ENCODE measurements at regions not wholly inside any gene's neighbourhood (a gene's known extent, or its start where the extent isn't known, plus 50 kb on each side); places are given as distances from the start of the nearest gene placed in this dataset.
"Not testable (repeated sequence)": the region's sequence is repeated elsewhere in the genome, so short reads cannot be mapped to it uniquely, and the experiment has no call there.

DNA sequence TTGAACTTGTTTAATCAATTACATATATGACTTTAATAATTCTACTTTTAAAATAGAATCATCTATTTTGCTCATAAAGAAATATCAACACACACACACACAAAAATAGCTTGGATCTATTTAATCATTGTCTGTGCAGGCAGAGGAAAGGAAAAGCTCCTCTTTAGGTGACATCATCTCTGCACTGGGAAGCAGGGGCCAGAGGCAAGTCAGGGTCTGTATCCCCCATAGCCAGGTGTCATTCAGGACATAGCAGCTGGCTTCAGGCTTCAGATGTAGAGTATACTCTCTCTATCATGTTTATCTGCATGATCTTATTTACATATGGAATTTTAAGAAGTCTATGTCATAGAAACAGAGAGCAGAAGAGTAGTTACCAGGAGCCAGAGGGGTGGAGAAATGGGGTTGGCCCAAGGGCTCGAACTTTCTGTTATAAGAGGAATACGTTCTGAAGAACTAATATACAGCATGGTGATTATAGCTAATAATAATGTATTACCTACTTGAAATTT is 110.4 kb upstream of the LDB2 start:
- no peak for DNase-seq (ENCODE audit: low read depth)

DNA sequence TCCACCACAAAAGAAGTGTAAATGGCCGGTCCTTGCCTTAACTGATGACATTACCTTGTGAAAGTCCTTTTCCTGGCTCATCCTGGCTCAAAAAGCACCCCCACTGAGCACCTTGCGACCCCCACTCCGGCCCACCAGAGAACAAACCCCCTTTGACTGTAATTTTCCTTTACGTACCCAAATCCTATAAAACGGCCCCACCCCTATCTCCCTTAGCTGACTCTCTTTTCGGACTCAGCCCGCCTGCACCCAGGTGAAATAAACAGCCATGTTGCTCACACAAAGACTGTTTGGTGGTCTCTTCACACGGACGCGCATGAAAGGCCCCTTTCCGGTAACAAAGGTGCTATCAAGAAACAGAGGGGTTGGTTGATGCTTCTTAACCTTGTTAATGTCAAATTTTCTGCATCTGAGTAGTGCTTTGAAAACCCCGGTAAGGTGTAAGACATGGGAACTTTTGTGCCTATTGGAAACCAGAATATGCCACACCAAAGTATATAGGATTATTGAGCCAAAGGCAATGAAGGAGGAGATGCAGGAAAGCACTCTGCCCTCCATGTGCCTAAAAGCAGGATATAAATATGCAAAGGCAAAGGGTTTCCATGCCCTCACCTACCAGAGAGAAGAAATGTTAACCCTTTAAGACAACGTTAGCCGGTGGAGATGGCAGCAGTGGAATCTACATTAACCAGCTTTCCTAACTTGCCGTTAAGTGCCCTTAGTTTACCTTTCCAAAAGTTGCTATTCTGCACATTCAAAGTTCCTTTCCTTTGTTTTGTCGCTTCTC is 105.4 kb upstream of the LDB2 start:
- DNase-seq (ENCODE audit: low read depth), result not testable (repeated sequence)

DNA sequence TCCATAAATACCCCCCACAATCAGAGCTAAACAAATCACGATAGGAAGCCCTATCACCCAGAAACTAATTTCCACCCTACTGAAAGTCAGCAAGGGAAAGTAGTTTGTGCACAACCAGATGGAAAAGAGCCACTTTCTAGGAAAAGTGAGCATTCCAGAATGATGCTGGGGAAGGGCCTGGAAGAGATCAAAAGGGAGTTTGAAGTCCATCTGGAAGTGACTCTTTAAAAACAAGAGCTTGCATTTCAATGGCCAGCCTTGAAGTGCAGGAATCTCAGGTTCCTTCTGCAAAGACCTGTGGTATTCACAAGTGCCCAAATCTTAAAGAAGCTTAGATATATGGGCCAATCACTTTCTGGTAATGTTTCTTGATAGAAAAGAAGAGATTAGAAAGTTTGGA is 97.0 kb upstream of the LDB2 start:
- no peak for DNase-seq (ENCODE audit: low read depth)

DNA sequence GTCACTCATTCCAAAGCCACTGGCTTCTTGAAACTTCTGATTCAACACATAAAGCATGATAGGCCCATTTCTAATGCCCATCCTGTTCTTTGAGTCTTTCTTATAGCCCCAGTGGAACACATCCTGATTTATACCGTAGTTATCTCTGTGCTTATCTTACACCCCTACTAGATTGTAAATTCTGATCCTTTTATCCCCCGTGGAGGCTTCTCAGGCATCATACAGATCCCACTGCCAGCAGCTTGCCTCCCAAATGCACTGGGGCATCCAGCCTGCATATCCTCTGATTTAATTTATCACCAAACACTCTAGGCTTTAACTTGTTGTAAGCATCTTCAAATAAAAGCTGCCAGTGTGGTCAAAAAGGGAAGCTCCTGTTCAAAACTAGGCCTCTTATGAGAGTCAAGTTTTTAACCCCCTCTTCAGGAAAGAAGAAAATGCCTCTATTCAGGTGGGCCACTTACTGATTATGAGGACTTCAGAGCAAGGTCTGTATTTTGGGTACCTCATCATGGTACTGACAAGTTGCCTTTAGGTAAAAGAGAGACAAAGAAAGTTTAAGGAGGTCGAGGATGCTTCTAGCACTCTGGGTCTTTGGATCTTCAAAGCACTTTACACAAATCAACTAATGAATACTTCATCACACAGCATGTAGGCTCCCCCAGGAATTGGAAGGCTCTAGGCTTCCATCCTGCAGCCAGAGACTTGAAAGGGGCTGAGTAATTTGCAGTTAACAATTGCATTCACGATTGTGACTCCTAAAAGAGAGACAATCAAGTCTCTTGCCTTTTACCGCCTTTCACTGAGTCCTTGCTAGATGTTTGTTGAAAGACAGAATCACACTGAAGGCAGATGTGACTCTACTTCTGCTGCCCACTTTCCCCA is 95.8 kb upstream of the LDB2 start:
- no peak for DNase-seq (ENCODE audit: low read depth)

DNA sequence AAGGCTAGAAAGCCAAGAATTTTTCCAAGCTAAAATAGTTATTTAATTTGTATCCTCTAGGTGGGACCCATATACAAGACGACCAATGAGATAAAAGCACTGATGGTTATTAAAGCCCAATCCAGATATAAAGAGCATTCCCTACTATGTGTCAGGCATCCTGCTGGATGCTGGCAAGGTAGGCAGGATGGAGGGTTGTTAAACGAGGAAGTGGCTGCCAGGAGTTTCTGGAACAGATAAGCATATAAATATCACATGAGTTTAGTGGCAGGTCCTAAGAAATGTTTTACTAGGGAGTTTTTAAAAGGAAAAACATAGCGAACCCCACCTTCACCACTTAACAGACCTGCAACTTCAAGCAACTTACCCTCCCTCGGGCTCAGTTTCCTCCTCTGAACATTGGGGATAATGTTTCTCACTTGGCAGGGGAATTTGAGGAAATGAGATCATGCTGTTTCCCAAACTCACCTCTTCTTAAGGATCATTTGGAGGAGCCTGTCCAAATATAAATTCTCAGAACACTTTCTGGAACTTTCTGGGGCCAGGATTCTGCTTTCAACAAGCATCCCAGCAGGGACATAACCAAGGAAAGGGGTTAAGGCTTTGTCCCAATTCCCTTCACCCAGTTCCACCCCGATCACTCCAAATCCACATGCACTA is 94.3 kb upstream of the LDB2 start:
- DNase-seq (ENCODE audit: low read depth), result no peak

GRCh38 chr4:16991450-16991849 is 93.0 kb upstream of the LDB2 start:
- no peak for DNase-seq (ENCODE audit: low read depth)

GRCh38 chr4:16989371-16989770 is 90.9 kb upstream of the LDB2 start:
- no peak for DNase-seq (ENCODE audit: low read depth)

GRCh38 chr4:16988814-16989213 is 90.4 kb upstream of the LDB2 start:
- DNase-seq (ENCODE audit: low read depth), result no peak

DNA sequence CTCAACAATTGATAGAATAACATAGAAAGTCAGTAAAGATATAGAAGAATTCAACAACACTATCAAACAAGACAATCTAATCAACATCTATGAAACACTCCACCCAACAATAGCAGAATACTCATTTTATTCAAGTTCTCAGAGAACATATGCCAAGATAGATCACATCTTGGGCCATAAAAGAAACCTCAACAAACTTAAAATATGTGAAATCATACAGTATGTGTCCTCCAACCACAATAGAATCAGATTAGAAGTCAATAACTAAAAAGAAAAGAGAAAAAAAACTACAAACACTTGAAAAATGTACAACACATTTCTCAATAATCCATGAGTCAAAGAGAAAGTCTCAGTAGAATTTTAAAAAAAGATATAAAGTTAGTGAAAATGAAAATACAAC is 78.6 kb upstream of the LDB2 start:
- no peak for DNase-seq (ENCODE audit: low read depth)

GRCh38 chr4:16969696-16970135 is 71.3 kb upstream of the LDB2 start:
- DNase-seq (ENCODE audit: low read depth), result peak; percentile 42

- DNase-seq (ENCODE audit: low read depth), result no peak
These were observed 69.3 kb upstream of the LDB2 start for GRCh38 chr4:16967722-16968121.

DNA sequence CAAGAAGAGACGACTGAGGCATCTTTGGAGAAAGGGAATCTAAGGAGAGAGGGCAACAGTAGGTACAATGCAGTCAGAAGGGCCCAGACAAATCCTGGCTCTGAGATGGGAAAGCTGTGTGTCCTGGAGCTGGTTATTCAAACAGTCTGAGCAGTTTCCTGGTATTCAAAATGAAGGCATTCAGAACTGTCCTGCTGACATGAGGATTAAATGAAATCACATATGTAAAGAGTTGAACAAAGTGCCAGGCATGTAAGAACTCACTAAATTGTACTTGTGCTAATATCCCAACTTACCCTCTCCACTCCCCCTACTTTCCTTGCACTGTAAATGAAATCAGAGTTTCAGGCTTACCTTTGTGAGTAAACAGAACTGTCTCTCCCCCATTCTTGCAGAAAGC is 60.9 kb upstream of the LDB2 start:
- no peak for DNase-seq (ENCODE audit: low read depth)

DNA sequence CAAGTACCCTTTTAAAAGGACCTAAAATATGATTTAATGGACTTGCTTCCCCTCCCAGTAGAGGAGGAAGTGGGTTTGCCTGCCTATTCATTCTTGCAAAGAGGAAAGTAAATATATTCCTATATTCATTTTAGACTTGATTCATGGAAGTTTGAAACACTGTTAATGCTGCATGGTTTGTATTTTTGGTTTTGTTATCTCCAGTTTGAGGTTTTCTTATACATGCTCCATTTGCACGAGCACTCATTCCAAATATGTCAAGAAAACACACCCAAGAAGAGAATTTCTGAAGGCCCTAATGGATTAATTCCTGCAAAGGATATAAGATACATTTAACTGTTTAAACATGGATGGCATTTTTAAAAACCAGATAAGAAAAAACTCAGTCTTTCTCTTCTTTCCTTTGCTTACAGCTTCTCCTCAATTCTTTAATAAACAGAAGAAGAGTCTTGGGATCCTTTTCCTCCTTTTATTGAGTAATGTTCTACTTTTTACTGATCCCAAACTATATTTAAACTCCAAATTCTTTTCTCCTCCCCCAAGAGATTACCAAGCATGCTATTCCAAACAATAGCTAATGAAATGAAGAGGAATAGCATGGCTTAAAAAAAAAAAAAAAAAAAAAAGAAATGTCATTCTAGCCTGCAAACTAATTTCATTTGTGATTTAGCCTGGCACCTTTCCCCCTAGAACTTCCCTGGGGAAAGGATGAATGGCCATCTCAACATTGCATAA is 54.6 kb upstream of the LDB2 start:
- no peak for DNase-seq (ENCODE audit: low read depth)

- no peak for DNase-seq (ENCODE audit: low read depth)
These were observed 54.0 kb upstream of the LDB2 start for GRCh38 chr4:16952462-16952871.
